Nucleus accumbens (tissue), 56 donors: ENCODE measurements at regions not wholly inside any gene's neighbourhood (a gene's known extent, or its start where the extent isn't known, plus 50 kb on each side); places are given as distances from the start of the nearest gene placed in this dataset.
"Not testable (repeated sequence)": the region's sequence is repeated elsewhere in the genome, so short reads cannot be mapped to it uniquely, and the experiment has no call there.

ENCODE experiments used
- DNase-seq, 56 donors: peaks; one replicate each; lab custom pipeline; 2025; lab: John Stamatoyannopoulos, UW

DNA sequence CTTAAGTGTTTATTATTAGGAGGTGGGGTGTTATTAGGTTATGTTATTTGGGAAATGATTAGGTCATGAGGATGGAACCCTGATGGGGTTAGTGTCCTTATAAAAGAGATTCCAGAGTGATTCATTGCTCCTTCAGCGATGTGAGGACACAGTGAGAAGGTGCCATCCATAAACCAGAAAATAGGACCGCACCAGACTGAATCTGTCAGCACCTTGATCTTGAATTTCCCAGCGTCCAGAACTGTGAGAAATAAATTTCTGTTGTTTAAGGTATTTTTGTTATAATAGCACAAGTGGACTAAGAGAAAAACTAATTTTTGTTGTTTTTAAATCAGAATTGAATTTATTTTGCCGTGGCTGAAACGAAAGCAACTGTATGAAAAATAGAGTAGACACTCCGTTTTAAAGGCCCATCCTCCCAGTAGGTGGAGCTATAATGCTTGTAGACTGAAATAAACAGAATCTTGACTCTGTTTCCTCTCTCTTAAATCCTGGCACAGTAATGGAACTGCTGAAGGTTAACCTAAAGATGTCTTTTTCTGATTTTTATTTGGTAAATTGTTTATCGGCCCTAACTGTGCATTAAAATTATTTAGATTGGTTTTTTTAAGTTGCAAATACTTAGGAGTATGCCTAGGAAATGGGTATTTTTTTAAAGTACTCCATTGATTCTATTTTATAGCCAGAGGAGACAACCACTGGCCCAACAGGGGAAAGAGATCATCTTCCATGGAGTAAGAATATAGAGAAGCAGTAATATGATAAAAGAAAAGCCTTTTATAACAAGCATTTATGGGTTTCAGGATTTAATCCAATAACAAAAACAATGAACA lies 133.2 kb upstream of the ADAMTS3 start:
- peak in 5 of 56 donors; percentile 0 to 34 (median 2) for DNase-seq

DNA sequence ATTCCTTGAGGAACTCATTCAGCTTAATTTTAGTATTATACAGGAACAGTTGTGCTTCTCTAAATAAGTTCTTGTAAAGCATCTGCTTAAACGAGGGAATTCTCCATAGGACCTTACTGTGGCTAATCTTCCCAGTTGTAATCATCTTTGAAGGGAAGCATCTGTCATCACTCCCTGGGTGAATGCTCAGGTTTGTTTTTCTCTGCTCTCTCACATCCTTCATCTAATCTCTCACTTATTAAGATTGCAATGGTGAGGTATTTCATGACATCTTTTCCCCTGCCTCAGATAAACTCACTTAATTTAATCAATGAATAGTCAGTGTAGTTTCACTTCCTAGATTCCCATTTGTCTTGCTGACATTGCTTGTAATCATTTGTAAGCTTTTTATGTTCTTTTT lies 121.8 kb upstream of the ADAMTS3 start:
- no peak for DNase-seq

GRCh38 chr4:72689923-72690322 lies 120.9 kb upstream of the ADAMTS3 start:
- DNase-seq, result no peak

DNA sequence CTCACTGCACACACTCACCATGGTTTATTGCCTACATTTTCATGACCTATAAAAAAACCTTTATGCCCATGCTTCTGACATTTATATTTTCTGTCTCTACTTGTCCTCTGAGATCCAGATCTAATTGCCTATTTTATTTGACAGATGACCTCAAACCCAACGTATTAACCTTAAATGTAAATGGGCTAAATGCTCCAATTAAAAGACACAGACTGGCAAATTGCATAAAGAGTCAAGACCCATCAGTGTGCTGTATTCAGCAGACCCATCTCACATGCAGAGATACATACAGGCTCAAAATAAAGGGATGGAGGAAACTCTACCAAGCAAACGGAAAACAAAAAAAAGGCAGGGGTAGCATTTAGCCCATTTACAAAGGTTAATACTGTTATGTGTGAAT lies 117.4 kb upstream of the ADAMTS3 start:
- DNase-seq, result not testable (repeated sequence)

GRCh38 chr4:72679666-72680065 lies 110.6 kb upstream of the ADAMTS3 start:
- no peak for DNase-seq

GRCh38 chr4:72677886-72678285 lies 108.9 kb upstream of the ADAMTS3 start:
- no peak for DNase-seq

GRCh38 chr4:72677265-72677664 lies 108.2 kb upstream of the ADAMTS3 start:
- no peak for DNase-seq

GRCh38 chr4:72671980-72672379 lies 103.0 kb upstream of the ADAMTS3 start:
- no peak for DNase-seq

- DNase-seq, result no peak
Observed at GRCh38 chr4:72670521-72670920, 101.5 kb upstream of the ADAMTS3 start.

DNA sequence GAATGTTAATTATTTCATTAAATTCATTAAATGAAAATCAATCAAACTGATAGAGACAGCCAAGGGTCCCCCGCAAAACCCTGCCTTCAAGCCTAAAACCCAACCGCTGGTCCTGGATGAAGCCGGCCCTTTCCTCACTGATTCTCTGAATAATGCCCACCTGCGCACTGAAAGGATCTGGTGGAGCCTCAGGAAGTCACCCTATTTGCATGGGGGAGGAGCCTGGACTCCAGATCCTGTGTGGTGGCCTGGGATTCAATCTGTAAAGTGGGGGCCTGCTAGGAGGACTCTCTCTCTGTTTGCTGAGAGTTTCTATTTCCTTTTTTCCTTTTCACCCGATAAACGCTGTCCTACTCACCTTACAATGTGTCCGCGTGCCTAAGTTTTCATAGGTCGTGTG lies 97.9 kb upstream of the ADAMTS3 start:
- no peak for DNase-seq

DNA sequence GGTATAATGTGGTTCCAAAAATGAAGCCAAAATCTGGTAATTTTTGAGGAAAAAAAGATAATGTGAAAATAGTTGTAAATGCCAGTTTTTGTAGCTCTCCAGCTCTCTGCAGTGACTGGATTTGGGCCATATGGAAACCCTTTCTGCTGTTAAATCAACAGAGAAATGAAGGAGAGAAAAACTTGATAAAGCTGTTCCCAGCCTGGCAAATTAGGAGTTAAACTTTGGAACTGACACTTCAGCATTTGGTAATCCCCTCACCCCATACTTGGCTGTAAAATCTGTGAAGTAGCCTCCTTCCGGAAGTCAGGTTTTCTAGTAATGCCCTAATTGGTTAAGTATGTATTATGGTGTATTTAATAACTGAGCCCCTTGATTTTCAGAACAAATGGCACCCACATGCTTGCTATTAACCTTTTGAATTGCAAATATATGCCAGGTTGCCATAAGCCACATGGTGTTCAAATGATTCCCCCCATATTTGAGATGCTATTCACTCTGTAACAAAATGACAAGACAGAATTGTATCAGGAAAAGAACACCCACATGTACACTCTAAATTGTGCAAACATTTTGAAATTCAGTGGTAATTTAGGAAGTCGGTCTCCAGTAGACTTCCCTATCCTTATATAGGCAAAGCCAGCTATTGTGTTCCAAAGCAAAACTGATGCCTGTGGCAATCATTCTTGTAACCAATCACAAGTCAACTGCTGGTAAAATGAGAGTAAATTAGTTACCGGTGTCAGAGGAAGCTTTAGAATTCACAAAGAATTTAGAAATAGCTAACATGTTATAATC lies 96.3 kb upstream of the ADAMTS3 start:
- DNase-seq, result no peak

GRCh38 chr4:72663828-72664227 lies 94.8 kb upstream of the ADAMTS3 start:
- DNase-seq, result no peak

DNA sequence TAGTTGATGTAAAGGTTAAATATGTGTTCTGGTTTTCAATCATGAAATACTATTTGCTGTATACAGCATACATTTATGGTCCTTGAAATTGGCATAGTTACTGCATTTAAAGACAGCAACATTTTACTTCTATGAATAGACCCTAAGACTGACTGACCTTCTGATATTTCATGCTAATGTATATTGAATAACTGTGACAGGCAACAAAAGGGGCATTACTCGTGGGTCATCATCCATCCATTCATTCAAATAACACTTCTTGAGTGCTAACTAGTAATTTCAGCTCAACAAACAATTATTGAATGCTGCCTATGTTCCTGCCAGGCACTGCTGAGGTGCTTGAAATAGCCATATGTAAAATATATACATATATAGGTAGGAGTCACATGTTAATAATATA lies 92.8 kb upstream of the ADAMTS3 start:
- no peak for DNase-seq

DNA sequence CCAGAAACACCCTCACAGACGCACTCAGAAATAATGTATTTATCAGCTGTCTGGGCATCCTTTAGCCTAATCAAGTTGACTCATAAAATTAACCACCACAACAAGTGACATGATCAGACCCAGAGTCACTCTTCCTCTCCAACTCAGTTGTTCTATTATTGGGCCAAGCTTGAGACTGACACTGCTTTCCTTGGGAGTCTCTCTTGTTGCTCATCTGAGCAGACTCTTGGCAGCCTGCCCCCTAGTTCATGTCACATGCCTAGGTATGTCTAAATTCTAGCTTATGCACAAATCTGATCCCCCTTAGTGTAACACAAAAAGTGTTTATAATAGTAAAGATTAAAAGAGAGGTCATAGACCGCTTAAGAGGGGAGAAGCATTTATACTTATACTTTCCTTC lies 72.6 kb upstream of the ADAMTS3 start:
- DNase-seq, result no peak

- DNase-seq, result not testable (repeated sequence)
Observed at GRCh38 chr4:72636866-72637265, 67.8 kb upstream of the ADAMTS3 start.

DNA sequence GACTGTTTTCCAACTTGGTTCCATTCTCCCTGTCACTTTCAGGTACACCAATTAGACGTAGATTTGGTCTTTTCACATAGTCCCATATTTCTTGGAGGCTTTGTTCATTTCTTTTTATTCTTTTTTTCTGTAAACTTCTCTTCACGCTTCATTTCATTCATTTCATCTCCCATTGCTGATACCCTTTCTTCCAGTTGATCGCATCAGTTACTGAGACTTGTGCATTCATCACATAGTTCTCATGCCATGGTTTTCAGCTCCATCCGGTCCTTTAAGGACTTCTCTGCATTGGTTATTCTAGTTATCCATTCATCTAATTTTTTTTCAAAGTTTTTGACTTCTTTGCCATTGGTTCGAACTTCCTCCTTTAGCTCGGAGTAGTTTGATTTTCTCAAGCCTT lies 66.9 kb upstream of the ADAMTS3 start:
- not testable (repeated sequence) for DNase-seq

- not testable (repeated sequence) for DNase-seq
Observed at GRCh38 chr4:72632253-72632652, 63.2 kb upstream of the ADAMTS3 start.

GRCh38 chr4:72631296-72631695 lies 62.3 kb upstream of the ADAMTS3 start:
- peak in 3 of 56 donors; percentile 0 to 2 (median 1) for DNase-seq

DNA sequence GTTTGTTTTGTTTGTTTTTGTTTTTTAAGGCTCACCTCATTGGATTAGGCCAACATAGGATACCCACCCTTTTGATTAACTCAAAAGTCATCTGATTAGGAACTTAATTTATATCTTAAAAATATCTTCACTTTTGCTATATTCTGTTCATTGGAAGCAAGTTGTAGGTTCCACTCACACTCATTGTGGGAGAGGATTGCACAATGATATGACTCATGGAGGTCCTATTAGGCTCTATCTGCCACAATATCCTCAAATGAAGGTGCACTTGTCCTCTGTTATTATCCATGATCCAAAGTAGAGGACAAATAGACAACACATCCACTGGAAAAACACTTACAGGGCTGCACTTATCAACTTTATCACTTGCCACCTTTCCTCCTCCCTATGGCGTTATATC lies 60.5 kb upstream of the ADAMTS3 start:
- no peak for DNase-seq

GRCh38 chr4:72627723-72628122 lies 58.7 kb upstream of the ADAMTS3 start:
- DNase-seq, result no peak
